Right lobe of liver (tissue), 4 donors: ENCODE measurements at regions not wholly inside any gene's neighbourhood (a gene's known extent, or its start where the extent isn't known, plus 50 kb on each side); places are given as distances from the start of the nearest gene placed in this dataset.

ENCODE experiments used
- POLR2A ChIP-seq: fragments of 450-650 bp; IDR thresholded peaks from one replicate; pipeline ENCODE4 v1.6.1; 2017; ENCODE audit warnings: antibody characterized with exemption, mild to moderate bottlenecking
- TF ChIP-seq, protein P1 (sequence below), 4 donors: fragments of 200-600 bp in 3 of 4; fragments of 450-650 bp in 1 of 4; IDR thresholded peaks; one replicate each; pipeline versions ENCODE4 v1.5.1 to v1.8.0; 2016 to 2022; ENCODE audit warnings: antibody characterized with exemption in 4 of 4, mild to moderate bottlenecking in 2 of 4
- donor health status: DM: no; HTN: no; CAD: no.
- donor health status: DM: no; HTN: no; CAD: no.
- donor health status: DM: no; HTN: yes; CAD: no.

GRCh38 chr3:33937628-33938027 is 139.2 kb downstream of the PDCD6IP start:
- TF ChIP-seq, protein P1, sequence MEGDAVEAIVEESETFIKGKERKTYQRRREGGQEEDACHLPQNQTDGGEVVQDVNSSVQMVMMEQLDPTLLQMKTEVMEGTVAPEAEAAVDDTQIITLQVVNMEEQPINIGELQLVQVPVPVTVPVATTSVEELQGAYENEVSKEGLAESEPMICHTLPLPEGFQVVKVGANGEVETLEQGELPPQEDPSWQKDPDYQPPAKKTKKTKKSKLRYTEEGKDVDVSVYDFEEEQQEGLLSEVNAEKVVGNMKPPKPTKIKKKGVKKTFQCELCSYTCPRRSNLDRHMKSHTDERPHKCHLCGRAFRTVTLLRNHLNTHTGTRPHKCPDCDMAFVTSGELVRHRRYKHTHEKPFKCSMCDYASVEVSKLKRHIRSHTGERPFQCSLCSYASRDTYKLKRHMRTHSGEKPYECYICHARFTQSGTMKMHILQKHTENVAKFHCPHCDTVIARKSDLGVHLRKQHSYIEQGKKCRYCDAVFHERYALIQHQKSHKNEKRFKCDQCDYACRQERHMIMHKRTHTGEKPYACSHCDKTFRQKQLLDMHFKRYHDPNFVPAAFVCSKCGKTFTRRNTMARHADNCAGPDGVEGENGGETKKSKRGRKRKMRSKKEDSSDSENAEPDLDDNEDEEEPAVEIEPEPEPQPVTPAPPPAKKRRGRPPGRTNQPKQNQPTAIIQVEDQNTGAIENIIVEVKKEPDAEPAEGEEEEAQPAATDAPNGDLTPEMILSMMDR (IDR thresholded peaks at IDR 0.05): no peak
- no peak for TF ChIP-seq POLR2A
